ENCODE measurements at regions not wholly inside any gene's neighbourhood (a gene's known extent, or its start where the extent isn't known, plus 50 kb on each side); places are given as distances from the start of the nearest gene placed in this dataset.

DNA sequence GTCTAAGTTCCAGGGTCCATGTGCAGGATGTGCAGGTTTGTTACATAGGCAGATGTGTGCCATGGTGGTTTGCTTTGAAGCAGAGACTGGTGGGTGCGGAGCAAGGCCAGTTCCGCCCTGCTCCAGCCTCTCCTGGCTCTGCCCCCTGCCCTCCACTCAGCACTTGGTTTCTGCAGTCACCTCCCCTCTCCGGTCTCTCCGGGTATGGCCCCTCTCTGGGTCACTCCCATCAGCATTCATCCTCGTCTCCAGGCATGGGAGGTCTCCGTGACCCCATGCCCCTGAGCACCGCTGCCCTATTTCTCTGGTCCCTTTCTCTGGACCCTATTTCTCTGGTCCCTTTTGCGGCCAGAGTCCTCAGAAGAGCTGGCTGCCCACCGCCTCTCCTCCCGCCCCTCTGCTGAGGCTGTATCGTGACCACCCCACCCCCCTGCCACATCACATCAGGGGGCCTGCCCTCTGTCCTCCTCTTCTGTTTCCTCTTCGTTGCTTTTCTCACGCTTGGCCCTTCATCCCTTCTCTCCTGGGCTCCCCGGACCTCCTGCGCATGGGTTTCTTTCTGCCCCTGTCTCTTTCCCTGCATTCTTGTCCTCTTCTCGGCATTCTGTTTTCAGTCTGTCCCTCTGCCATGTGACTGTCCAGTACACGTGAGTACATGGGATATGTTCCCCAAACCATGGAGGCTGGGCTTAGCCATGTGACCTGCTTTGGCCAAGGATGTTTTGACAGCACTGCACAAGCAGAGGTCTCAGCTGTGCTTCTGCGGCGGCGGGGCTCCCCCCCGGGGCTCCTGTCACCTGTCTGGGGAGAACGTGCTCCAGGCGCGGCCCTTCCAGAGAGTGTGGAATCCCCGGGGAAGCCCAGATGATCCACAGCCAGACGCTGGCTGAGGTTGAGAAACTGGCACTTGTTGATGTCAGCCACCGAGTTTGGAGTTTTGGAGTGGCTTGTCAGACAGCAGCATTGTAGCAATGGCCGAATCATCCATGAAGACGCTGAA, 54.4 kb upstream of the C1orf174 start:
- H3K27ac ChIP-seq: no peak overlapping the region
- no peak for DNase-seq (ENCODE audit: low read depth, low spot score)

DNA sequence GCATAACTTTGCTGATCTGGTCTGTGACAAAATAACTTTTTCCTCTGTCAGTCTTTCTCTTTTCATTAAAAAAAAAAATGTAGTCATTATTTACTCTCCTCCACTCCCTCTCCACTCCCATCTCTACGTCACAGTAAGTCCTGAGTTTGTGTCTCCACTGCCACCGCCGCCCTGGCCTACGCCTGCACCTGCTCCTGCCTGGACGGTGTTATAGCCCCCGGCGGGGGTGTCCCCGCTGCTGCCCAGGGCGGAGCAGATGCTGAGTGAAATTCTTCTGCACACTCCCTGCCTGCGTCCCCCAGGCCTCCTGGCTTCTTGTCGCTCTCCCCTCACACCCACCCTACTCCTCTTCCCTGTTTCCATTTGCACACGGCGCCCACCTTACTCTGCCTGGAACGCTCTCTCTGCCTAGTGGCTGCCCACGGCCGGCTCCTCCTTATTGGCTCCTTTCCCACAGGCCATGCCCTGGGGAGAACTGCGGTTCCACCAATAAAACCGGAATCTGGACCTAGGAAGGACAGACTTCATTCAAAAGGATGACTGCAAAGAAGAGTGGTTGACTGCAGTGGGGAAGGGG, 55.2 kb upstream of the C1orf174 start:
- DNase-seq (ENCODE audit: low read depth, low spot score): no peak
- no peak overlapping the region for H3K27ac ChIP-seq

DNA sequence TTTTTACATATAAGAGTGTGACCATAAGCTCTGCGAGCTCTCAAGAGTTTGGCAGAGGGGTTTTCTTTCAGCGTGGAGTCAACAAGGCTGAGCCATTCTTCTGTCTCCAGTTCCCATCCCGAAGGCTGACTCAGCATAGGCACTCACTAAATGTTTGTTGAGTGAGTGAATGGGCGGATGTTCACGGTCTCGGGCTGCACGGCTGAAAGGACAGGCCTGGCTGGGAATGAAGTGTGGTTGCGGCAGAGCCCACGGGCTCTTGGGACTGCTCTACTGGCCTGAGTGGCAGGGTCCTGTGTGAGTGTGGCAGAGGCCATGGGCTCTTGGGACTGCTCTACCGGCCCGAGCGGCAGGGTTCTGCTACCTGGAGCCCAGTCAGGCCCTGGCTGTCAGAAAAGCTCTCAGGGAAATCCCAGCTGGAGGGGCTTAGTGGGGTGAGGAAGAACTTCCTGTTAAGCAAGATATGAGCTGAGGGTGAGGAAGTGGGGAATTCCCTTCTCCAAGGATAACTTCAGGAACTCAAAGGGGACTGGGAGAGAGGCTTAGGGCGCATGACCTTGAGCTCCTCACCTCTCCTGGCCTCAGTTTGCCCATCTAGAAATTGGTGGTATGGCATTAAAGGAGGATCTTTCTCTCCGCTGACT, 56.6 kb upstream of the C1orf174 start:
- DNase-seq (ENCODE audit: low read depth, low spot score): no peak
- no peak overlapping the region for H3K27ac ChIP-seq

DNA sequence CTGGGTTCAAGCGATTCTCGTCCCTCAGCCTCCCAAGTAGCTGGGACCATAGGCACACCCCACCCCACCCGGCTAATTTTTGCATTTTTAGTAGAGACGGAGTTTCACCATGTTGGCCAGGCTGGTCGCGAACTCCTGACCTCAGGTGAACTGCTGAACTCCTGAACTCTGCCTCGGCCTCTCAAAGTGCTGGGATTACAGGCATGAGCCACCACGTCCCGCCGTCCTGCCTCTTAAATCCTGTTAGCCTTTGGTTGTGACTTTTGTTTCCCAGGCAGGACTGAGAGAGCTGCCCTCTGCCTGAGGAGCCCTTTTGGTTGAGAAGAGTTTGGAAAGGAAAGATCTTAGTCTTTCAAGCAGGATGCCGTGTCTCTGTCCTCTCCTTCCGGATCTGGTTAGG, 59.3 kb upstream of the C1orf174 start:
- no peak overlapping the region for H3K27ac ChIP-seq
- DNase-seq (ENCODE audit: low read depth, low spot score): no peak

DNA sequence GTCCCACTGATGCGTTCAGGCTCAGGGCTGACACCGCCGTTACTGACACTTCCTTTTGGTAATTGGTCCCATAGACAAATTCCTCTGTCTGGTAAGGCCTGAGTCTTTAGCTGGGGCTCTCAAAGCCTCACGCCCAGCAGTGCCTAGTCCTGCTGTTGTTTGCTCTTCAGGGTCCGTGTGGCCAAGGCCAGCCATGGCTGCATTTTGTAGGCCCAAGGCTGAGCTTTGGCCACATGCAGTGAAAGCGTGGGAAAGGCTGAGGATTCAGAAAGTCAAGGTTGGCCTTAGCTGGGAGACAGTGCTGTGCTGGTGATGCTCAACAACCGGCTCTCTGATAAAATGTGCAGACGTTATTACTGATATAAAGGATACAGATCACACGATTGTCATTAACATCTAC, 63.5 kb upstream of the C1orf174 start:
- H3K27ac ChIP-seq: no peak overlapping the region
- no peak for DNase-seq (ENCODE audit: low read depth, low spot score)

DNA sequence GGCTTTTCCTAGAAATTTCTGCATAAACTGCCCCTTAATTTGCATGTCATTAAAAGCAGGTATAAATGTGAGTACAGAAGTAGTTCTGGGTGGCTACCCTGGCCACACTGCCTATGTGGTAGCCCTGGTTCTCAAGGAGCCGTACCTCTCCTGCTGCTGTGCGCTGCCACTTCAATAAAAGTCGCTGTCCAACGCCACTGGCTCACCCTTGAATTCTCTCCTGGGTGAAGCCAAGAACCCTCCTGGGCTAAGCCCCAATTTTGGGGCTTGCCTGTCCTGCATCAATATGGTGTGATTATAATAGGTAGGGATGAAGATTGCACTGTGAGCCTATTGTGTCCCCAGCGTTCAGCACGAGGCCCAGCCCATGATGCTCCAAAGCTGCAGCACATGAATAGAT, 65.6 kb upstream of the C1orf174 start:
- no peak for DNase-seq (ENCODE audit: low read depth, low spot score)
- H3K27ac ChIP-seq: no peak overlapping the region

DNA sequence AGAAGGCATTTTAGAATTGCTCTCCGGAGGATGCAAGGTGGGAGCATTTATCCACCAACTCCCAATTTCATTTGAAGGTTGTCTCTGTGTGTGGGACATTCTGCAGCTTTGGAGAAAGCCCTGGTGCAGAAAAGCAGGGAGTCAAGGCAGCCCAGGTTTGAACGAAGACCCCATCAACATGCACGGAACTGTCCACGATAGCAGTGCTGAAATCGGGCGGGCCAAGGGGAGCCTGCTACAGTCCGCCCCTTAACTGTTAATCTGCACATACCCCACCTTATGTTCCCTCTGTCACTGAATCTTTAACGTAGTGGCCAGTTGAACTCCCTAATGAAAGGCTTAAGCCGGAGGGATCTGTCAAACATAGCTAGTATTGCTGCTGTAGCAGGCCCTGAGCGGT, 68.8 kb upstream of the C1orf174 start:
- H3K27ac ChIP-seq: no peak overlapping the region
- DNase-seq (ENCODE audit: low read depth, low spot score): no peak

DNA sequence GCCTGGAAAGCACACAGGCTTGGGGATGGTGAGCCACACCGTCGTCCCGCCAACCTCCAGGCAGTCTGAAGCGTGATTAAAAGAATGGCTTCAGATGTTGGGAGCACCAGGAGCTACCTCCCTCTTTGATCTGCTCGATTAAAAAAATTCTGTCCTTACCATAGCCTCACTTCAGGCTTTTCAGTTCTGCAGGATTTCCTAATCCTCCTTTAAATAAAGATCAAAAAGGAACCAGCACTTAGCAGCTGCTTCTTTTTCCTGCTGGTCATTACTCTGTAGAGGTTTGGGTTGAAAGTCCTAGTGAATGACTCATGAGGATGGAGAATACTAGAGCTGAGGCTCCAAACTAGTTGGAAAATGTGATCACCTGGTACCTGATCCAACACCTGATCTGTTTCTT, 71.9 kb upstream of the C1orf174 start:
- H3K27ac ChIP-seq: no peak overlapping the region
- no peak for DNase-seq (ENCODE audit: low read depth, low spot score)

DNA sequence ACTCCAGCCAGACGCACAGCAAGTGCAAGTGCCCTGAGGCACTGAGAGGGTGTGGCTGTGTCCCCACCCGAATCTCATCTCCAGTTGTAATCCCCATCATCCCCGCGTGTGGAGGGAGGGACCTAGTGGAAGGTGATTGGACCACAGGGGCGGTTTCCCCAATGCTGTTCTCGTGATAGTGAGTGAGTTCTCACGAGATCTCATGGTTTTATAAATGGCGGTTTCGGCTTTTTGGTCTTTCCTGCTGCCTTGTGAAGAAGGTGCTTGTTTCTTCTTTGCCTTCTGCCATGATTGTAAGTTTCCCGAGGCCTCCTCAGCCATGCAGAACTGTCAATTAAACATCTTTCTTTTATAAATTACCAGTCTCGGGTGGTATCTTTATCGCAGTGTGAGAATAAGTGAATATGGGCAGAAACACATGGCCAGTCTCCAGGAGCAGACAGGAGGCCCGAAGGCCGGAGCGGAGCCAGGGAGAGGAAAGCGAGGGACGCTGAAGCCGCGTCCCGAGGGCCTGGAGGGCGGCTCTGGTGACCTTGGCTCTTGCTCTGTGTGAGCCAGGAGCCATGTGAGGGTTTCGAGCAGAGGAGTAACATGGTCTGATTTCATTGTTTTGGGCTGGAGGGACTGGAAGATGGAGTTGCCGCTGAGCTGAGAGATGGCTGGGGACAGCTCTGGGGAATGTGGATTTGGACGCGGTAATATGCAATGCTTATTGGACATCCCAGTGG, 76.0 kb upstream of the C1orf174 start:
- H3K27ac ChIP-seq: no peak overlapping the region

DNA sequence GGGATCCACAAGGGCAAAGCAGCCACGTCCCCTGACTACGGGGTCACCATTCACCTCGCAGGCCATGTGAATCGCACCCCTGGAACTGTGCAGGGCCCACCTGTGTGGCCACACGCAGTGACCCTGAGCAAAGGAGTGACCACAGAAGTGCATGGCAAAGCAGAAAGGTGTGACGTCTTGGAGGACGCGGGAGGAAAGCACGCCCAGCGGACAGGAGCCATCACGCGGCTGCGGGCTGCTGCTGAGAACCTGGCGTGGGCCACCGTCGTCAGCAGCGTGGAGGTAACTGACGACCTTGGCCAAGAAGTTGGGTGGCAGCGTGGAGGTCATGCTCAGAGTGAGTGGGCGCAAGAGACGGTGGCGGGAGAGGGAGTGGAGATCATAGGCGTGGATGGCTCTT, 76.7 kb upstream of the C1orf174 start:
- H3K27ac ChIP-seq: no peak overlapping the region
- no peak for DNase-seq (ENCODE audit: low read depth, low spot score)

More for the DNA sequence above, 76.0 kb upstream of the C1orf174 start:
- no peak for DNase-seq (ENCODE audit: low read depth, low spot score)

DNA sequence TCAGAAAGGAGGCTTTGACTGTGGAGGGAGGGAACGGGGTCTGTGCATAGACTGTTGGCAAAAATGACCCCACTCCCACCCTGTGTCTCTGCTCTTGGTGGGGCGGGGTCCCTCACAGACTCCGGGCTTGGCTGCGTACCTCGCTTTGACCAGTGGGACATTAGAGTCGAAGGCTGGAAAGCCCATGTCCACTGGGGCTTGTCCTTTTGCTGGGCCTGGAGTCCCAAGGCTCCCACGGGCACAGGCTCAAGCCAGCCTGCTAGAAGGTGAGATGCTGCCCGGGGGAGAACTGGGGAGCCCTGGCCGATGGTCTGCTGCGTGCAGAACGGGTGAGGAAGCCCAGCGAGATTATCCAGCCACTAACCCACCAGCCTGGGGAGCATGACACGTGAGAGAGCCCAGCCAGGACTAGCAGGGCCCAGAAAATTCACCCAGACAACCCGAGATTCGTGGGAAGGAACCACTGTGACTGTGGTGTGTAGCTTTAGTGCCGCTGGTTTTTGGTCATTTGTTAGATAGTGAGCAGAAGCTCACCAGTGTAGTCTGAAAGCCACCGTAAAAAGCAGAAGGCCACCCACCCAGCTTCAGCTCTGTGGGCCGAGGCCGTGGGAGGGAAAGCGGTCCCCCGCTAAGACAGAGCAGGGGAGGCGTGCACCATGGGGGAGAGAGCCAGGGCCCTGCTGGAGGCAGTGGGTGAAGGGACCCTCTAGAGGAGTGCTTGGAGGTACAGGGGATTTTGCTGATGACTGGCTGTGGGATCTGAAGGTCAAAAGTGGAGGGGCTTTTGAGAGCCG, 78.3 kb upstream of the C1orf174 start:
- no peak for DNase-seq (ENCODE audit: low read depth, low spot score)
- no peak overlapping the region for H3K27ac ChIP-seq

DNA sequence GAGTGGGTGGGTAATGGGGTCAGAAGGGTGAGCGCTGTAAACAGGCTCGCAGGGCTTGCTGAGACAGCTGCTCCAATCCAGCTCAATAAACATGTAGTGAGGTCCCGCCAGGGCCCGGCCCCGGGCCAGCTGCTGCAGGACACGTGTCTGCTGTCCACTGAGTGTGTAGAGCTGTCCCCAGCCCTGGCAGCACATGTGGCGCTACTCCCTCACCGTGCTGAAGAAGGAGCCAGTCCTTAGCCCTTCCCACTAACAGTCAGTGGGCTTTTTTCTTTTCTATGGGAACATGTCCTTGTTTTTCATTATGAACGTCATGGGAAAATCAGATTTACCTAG, 78.9 kb upstream of the C1orf174 start:
- no peak overlapping the region for H3K27ac ChIP-seq
- no peak for DNase-seq (ENCODE audit: low read depth, low spot score)

DNA sequence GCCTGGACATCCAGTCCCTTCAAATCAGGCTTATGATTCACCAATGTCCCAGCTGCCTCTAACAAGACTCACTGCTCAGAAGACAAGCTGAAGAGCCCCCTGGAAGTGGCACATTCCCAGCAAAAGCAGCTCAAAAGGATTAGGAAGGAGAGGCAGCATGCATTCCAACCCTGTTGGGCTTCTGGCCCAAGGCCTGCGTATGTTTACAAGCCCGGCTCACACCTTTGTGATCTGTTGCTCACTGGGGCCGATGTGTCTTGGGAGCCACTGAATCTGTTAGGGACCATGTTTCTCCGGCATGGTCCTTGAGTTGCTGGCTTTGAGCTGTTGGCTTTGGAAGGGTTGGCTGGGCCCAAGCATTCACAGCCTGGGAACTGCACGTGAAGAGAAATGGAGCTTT, 81.2 kb upstream of the C1orf174 start:
- DNase-seq (ENCODE audit: low read depth, low spot score): no peak
- no peak overlapping the region for H3K27ac ChIP-seq

DNA sequence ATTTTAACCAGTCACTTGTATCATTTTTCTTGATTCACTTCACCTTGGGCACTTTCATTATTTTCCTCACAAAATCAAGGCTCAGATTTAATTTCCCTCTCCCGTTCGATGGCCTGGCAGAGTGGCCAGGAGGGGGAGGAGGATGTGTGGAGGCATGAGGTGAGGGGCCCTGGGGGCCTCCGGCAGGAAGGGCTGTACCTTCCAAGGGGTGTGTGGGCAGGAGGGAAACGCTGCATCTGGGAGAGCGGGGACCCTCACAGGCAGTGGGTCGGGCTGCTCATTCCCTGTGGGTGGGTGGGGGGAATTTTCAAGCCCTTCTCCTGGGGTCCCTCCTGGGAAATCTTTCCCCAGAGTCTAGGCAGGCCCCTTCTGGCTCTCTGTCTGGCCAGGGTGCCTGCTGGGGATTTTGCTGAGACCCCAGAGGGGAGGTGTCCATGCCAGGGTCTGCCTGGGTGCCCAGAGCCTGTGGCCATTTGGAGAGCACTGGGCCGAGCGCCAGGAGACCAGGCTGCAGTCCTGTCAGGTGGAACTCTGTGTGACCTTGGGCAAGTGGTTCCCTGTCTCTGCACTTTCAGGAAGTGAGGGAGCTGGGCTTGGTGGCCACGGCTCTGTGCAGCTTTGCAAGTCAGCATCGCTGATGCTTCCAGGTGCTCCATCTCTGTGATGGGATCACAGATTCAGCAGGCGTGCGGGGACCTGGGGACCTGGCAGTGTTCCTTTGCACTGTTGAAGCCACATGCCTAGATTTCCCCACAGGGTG, 81.9 kb upstream of the C1orf174 start:
- H3K27ac ChIP-seq: no peak overlapping the region
- no peak for DNase-seq (ENCODE audit: low read depth, low spot score)

DNA sequence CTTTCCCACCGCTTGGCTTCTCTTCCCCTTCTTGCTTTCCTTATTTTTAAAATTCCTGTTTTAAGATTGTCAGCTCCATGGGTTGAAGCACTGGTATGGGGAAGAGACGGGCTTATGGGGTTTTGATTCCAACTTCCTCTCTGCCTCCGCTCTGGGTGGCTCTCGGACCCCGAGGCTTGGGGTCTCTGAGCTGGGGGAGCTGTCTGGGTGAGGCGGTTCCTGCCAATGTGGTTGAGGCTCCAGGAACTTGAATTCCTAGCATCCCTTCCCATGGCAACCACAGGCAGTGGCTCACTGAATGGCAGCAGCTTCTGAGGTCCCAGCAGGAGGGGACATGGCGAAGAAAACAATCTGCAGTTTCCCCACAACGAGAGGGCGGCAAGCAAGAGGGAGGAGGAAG, 83.1 kb upstream of the C1orf174 start:
- no peak overlapping the region for H3K27ac ChIP-seq
- DNase-seq (ENCODE audit: low read depth, low spot score): no peak

DNA sequence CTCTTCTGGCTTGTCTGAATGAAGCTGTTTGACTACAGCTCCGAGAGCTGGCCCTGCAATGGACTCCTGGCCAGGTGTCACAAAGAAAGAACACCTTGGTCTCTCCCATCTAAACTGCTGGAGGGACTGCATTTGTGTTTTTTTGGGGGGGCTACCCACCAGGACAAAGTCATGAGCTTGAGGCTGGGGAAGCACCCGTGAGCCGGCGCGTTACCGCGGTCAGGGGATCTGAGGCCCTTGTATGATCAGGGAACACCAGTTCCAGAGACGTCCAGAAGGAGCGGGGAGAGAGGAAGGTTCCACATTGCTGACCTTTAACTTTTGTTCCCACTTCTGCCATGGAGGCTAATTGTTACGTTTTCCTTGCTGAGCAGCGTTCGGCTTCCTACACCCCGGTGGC, 84.5 kb upstream of the C1orf174 start:
- DNase-seq (ENCODE audit: low read depth, low spot score): no peak
- no peak overlapping the region for H3K27ac ChIP-seq

DNA sequence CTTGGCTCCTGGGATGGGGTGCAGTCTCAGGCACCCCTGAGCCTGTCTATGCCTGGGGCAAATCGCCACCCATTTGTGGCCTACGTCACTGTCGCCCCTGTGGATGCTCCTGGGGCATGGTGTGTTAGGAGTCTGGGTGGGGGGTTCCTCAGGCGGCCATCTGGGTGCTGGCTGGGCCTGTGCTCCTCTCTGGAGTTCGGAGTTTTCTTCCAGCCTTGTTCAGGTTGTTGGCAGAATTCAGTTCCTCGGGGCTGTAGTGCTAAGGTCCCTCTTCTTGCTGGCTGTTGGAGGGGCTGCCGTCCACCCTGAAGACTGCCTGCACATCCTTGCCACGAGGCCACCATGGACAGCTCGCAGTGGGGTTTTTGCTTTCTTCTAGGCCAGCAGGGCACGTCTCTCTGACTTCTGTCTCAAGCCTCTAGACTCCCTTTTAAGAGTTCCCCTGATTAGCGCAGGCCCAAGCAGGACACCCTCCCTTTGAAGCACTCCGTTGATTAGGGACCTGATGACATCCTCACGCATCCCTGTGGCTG, 86.7 kb upstream of the C1orf174 start:
- no peak for DNase-seq (ENCODE audit: low read depth, low spot score)
- H3K27ac ChIP-seq: no peak overlapping the region

DNA sequence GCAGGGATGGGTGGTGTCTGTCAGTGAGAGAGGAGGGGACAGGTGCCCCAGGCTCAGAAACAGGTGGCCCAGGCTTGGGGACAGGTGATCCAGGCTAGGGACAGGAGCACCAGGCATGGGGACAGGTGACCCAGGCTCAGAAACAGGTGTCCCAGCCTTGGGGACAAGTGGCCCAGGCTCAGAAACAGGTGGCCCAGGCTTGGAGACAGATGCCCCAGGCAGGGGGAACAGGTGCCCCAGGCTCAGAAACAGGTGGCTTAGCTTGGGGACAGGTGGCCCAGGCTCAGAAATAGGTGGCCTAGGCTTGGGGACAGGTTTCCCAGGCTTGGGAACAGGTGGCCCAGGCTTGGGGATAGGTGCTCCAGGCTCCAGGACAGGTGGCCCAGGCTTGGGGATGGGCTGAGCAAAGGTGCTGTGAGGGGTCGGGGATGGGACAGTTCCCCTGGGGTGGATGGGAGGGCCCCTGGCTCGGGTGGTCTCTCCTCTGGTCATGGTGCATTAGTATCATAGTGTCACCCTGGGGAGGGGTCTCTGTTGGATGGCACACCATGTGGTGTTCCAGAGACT, 87.7 kb upstream of the C1orf174 start:
- no peak for DNase-seq (ENCODE audit: low read depth, low spot score)
- H3K27ac ChIP-seq: no peak overlapping the region

DNA sequence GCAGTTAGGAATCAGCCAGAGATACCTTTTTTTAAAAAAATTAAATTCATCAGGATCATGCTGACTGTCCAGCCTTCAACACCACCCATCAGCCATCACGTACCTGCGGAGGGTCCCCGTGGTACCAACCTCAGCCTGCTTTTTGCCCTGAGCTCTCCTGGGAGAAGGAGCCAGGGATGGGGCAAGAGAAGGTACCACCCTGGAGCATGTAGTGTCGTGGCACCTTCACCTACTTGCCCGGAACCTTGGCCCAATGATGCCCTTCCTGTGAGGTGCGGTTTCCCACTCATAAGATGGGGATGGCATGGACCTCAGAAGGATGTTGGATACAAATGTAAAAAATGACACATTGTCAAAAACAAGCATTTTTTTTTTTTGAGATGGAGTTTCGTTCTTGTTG, 88.4 kb upstream of the C1orf174 start:
- no peak overlapping the region for H3K27ac ChIP-seq

More for the DNA sequence above, 88.4 kb upstream of the C1orf174 start:
- no peak for DNase-seq (ENCODE audit: low read depth, low spot score)
